NB4 (cell line): ENCODE measurements at regions not wholly inside any gene's neighbourhood (a gene's known extent, or its start where the extent isn't known, plus 50 kb on each side); places are given as distances from the start of the nearest gene placed in this dataset.

Experiments
- CTCF ChIP-seq: IDR thresholded peaks from one replicate; pipeline ENCODE4 v1.5.1; 2012; ENCODE audit warnings: low read depth, low read length
- MYC ChIP-seq: IDR thresholded peaks from 2 replicates; pipeline ENCODE4 v1.6.1; 2011; ENCODE audit warnings: low read depth, low read length
- POLR2A ChIP-seq: IDR thresholded peaks from 2 replicates; pipeline ENCODE4 v1.6.1; 2011; ENCODE audit warnings: mild to moderate bottlenecking; ENCODE audit not compliant: insufficient read length; ENCODE audit errors: extremely low read depth
- TF ChIP-seq, protein P1 (sequence below): IDR thresholded peaks from 2 replicates; pipeline ENCODE4 v1.6.1; 2011; ENCODE audit warnings: low read depth, low read length

DNA sequence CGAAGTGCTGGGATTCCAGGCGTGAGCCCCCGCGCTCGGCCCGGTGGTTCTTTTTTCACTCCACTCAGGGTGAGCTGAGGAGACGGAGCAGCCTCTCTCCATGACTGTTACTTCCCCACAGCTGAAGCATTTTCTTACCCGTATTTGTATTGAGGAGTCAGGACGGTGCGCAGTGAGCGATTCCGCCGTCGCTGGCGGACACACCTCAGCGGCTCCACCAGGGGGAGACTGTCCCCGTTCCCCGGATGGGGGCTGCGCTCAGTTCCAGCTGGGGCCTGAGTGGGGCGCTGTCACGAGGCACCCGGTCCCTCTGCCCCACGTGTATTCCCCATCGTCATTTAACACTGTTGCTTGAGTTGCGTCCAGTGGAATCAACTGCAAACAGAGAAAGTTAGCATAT, 844.0 kb upstream of the FRG1 start:
- TF ChIP-seq, protein P1, sequence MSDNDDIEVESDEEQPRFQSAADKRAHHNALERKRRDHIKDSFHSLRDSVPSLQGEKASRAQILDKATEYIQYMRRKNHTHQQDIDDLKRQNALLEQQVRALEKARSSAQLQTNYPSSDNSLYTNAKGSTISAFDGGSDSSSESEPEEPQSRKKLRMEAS = no peak
- TF ChIP-seq MYC (no peak), CTCF (peak; percentile 29), POLR2A (no peak)
